ENCODE measurements at regions not wholly inside any gene's neighbourhood (a gene's known extent, or its start where the extent isn't known, plus 50 kb on each side); places are given as distances from the start of the nearest gene placed in this dataset.

- Histone ChIP-seq H3K36me3 (ENCODE audit: control insufficient read depth in 2 of 2, insufficient read depth in 2 of 2, low read length in 1 of 2) (peaks cover 0 to 3% of the 10 kb centered on the region in 2 donors), H3K9me3 (ENCODE audit: control insufficient read depth in 2 of 2, insufficient read depth in 1 of 2, low read depth in 1 of 2, low read length in 1 of 2) (no peaks in the 10 kb centered on the region), H3K4me1 (ENCODE audit: control insufficient read depth in 2 of 2, insufficient read depth in 2 of 2, low read length in 1 of 2) (no peaks in the 10 kb centered on the region), H3K4me3 (ENCODE audit: low read depth in 1 of 2, low read length in 2 of 2) (no peak overlapping the region), H3K27ac (ENCODE audit: low read depth in 2 of 2, low read length in 1 of 2) (no peak overlapping the region), H3K27me3 (ENCODE audit: control insufficient read depth in 1 of 2, insufficient read depth in 2 of 2, low read length in 2 of 2) (no peaks in the 10 kb centered on the region)
Observed at GRCh38 chr4:151610229-151610628, 150.6 kb downstream of the GATB start.

- Histone ChIP-seq H3K4me1 (ENCODE audit: control insufficient read depth in 2 of 2, insufficient read depth in 2 of 2, low read length in 1 of 2) (no peaks in the 10 kb centered on the region), H3K27me3 (ENCODE audit: control insufficient read depth in 1 of 2, insufficient read depth in 2 of 2, low read length in 2 of 2) (no peaks in the 10 kb centered on the region), H3K9me3 (ENCODE audit: control insufficient read depth in 2 of 2, insufficient read depth in 1 of 2, low read depth in 1 of 2, low read length in 1 of 2) (no peaks in the 10 kb centered on the region), H3K4me3 (ENCODE audit: low read depth in 1 of 2, low read length in 2 of 2) (no peak overlapping the region), H3K27ac (ENCODE audit: low read depth in 2 of 2, low read length in 1 of 2) (no peak overlapping the region), H3K36me3 (ENCODE audit: control insufficient read depth in 2 of 2, insufficient read depth in 2 of 2, low read length in 1 of 2) (peaks cover 0 to 3% of the 10 kb centered on the region in 2 donors)
Observed at GRCh38 chr4:151611960-151612359, 148.8 kb downstream of the GATB start.

- H3K27me3 ChIP-seq (ENCODE audit: control insufficient read depth in 1 of 2, insufficient read depth in 2 of 2, low read length in 2 of 2), result no peaks in the 10 kb centered on the region
- H3K4me1 ChIP-seq (ENCODE audit: control insufficient read depth in 2 of 2, insufficient read depth in 2 of 2, low read length in 1 of 2), result no peaks in the 10 kb centered on the region
- WGBS, 2 donors, result 80 to 94% methylated on average over 3 of the region's 3 CpGs
- no peak overlapping the region for H3K27ac ChIP-seq (ENCODE audit: low read depth in 2 of 2, low read length in 1 of 2)
- no peaks in the 10 kb centered on the region for H3K9me3 ChIP-seq (ENCODE audit: control insufficient read depth in 2 of 2, insufficient read depth in 1 of 2, low read depth in 1 of 2, low read length in 1 of 2)
- H3K4me3 ChIP-seq (ENCODE audit: low read depth in 1 of 2, low read length in 2 of 2), result no peak overlapping the region
- H3K36me3 ChIP-seq (ENCODE audit: control insufficient read depth in 2 of 2, insufficient read depth in 2 of 2, low read length in 1 of 2), result peaks cover 0 to 3% of the 10 kb centered on the region in 2 donors
Observed at GRCh38 chr4:151613290-151613689, 147.5 kb downstream of the GATB start.

- no peaks in the 10 kb centered on the region for H3K9me3 ChIP-seq (ENCODE audit: control insufficient read depth in 2 of 2, insufficient read depth in 1 of 2, low read depth in 1 of 2, low read length in 1 of 2)
- 68 to 81% methylated on average over 2 of the region's 2 CpGs for WGBS, 2 donors
- no peaks in the 10 kb centered on the region for H3K27me3 ChIP-seq (ENCODE audit: control insufficient read depth in 1 of 2, insufficient read depth in 2 of 2, low read length in 2 of 2)
- H3K36me3 ChIP-seq (ENCODE audit: control insufficient read depth in 2 of 2, insufficient read depth in 2 of 2, low read length in 1 of 2), result no peaks in the 10 kb centered on the region
- H3K4me3 ChIP-seq (ENCODE audit: low read depth in 1 of 2, low read length in 2 of 2), result no peak overlapping the region
- H3K4me1 ChIP-seq (ENCODE audit: control insufficient read depth in 2 of 2, insufficient read depth in 2 of 2, low read length in 1 of 2), result no peaks in the 10 kb centered on the region
- no peak overlapping the region for H3K27ac ChIP-seq (ENCODE audit: low read depth in 2 of 2, low read length in 1 of 2)
Observed at GRCh38 chr4:151614561-151614960, 146.2 kb downstream of the GATB start.

GRCh38 chr4:151618858-151619257 lies 141.9 kb downstream of the GATB start:
- no peaks in the 10 kb centered on the region for H3K4me1 ChIP-seq (ENCODE audit: control insufficient read depth in 2 of 2, insufficient read depth in 2 of 2, low read length in 1 of 2)
- H3K9me3 ChIP-seq (ENCODE audit: control insufficient read depth in 2 of 2, insufficient read depth in 1 of 2, low read depth in 1 of 2, low read length in 1 of 2), result no peaks in the 10 kb centered on the region
- 87 to 90% methylated on average over 2 of the region's 2 CpGs for WGBS, 2 donors
- peaks cover 0 to 5% of the 10 kb centered on the region in 2 donors for H3K36me3 ChIP-seq (ENCODE audit: control insufficient read depth in 2 of 2, insufficient read depth in 2 of 2, low read length in 1 of 2)
- H3K4me3 ChIP-seq (ENCODE audit: low read depth in 1 of 2, low read length in 2 of 2), result no peak overlapping the region
- H3K27me3 ChIP-seq (ENCODE audit: control insufficient read depth in 1 of 2, insufficient read depth in 2 of 2, low read length in 2 of 2), result no peaks in the 10 kb centered on the region
- no peak overlapping the region for H3K27ac ChIP-seq (ENCODE audit: low read depth in 2 of 2, low read length in 1 of 2)

GRCh38 chr4:151620066-151620465 lies 140.7 kb downstream of the GATB start:
- H3K4me1 ChIP-seq (ENCODE audit: control insufficient read depth in 2 of 2, insufficient read depth in 2 of 2, low read length in 1 of 2), result no peaks in the 10 kb centered on the region
- no peak overlapping the region for H3K4me3 ChIP-seq (ENCODE audit: low read depth in 1 of 2, low read length in 2 of 2)
- H3K9me3 ChIP-seq (ENCODE audit: control insufficient read depth in 2 of 2, insufficient read depth in 1 of 2, low read depth in 1 of 2, low read length in 1 of 2), result no peaks in the 10 kb centered on the region
- H3K27ac ChIP-seq (ENCODE audit: low read depth in 2 of 2, low read length in 1 of 2), result no peak overlapping the region
- peaks cover 0 to 5% of the 10 kb centered on the region in 2 donors for H3K36me3 ChIP-seq (ENCODE audit: control insufficient read depth in 2 of 2, insufficient read depth in 2 of 2, low read length in 1 of 2)
- no peaks in the 10 kb centered on the region for H3K27me3 ChIP-seq (ENCODE audit: control insufficient read depth in 1 of 2, insufficient read depth in 2 of 2, low read length in 2 of 2)
